ENCODE measurements at regions not wholly inside any gene's neighbourhood (a gene's known extent, or its start where the extent isn't known, plus 50 kb on each side); places are given as distances from the start of the nearest gene placed in this dataset.
"Not testable (repeated sequence)": the region's sequence is repeated elsewhere in the genome, so short reads cannot be mapped to it uniquely, and the experiment has no call there.

GRCh38 chr1:79519084-79519760, 512.7 kb upstream of the ADGRL4 start:
- no peak for DNase-seq (ENCODE audit: low spot score)

GRCh38 chr1:79517470-79518224, 511.1 kb upstream of the ADGRL4 start:
- no peak for DNase-seq (ENCODE audit: low spot score)

GRCh38 chr1:79507770-79508169, 501.2 kb upstream of the ADGRL4 start:
- DNase-seq (ENCODE audit: low spot score) = no peak

GRCh38 chr1:79501153-79501552, 494.6 kb upstream of the ADGRL4 start:
- no peak for DNase-seq (ENCODE audit: low spot score)

DNA sequence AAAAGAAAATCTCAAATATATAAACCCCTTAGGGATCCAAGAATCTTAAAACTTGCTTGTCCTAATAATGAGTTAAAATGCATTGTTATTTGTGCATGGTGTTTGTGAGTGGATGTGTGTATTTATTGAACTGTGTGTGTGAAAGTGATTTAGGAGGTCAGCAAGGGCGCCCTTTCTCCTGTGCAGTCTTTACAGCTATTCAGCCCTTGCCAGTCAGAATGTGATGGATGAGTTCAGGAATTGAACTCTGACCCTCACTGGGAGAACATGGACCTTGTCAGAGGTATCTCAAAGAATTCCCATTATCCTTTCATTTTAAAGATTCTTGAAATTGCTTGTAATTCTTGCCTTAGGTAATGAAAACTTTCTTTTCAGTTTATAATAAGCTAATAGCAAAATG, 493.0 kb upstream of the ADGRL4 start:
- DNase-seq (ENCODE audit: low spot score) = no peak

GRCh38 chr1:79497193-79497773, 490.8 kb upstream of the ADGRL4 start:
- peak; percentile 48 for DNase-seq (ENCODE audit: low spot score)

DNA sequence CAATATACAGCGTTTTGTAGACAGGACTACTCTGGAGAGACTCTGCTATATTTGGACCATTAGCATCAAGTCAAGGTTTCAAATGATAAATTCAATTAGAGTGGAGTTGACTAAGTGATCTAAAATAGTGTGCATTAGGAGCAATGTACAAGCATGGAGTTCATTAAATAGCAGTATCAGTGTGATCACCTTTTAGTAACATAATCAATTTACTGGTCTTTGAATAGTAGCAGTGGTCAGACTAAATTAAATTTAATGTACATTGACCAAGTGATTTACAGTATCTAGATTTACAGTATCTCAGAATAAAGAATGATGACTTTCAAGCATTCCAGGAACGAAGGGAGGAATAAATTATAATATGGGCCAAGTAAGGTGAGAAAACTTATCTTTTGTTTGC, 489.6 kb upstream of the ADGRL4 start:
- DNase-seq (ENCODE audit: low spot score) = no peak

- DNase-seq (ENCODE audit: low spot score) = not testable (repeated sequence)
Measured at GRCh38 chr1:79493702-79494101, 487.2 kb upstream of the ADGRL4 start.

- not testable (repeated sequence) for DNase-seq (ENCODE audit: low spot score)
Measured at GRCh38 chr1:79488572-79489121, 482.1 kb upstream of the ADGRL4 start.

DNA sequence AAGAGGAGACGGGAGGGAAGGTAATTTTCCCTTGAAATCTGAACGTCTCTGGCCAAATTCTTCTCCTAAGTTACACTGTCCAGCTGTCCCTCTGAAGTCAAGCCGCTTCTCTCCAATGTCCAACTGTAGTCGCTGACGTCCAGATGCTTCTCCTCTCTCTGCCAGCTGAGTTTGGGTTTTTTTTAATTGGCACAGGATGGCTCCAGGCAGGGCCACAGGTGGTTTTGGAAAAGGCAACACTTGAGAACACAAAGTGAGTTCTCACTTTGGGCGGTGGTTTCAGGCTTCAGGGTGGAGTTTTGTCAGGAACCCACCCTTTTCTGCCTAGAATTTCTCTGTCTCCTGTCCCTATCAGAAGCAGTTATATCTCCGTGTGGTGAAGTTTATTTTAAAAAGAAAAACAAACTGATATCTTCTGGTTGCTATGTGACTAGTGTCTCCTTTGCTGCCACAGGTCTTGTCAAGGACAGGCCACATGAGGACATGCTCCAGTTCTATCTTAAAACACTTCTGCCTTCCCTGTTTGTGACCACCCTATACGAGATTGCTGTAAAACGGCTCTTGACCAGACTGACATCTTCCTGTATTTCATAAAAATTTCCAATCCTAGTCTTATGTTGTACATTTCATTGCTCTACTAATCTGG, 472.3 kb upstream of the ADGRL4 start:
- no peak for DNase-seq (ENCODE audit: low spot score)

- no peak for DNase-seq (ENCODE audit: low spot score)
Measured at GRCh38 chr1:79478160-79478559, 471.6 kb upstream of the ADGRL4 start.

- no peak for DNase-seq (ENCODE audit: low spot score)
Measured at GRCh38 chr1:79472067-79472656, 465.6 kb upstream of the ADGRL4 start.

DNA sequence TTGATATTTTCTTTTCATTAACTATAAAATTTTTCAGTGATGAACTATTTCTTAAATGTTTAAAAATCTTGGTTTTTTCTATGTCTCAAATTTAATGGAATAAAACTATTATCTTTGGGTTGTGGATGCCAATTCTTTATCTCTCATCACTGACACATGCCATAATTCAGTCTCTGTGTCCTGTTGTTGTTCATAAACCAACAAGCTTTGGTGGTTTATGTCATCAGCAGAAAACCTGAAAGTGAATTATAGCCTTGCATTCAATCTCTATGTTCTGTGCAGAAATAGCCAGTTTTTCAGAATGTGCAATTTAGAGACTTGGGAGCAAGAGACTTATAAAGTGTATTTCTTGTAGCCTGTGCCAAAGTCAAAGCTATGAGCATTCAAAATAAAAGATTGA, 462.6 kb upstream of the ADGRL4 start:
- no peak for DNase-seq (ENCODE audit: low spot score)

GRCh38 chr1:79460773-79461436, 454.4 kb upstream of the ADGRL4 start:
- no peak for DNase-seq (ENCODE audit: low spot score)

DNA sequence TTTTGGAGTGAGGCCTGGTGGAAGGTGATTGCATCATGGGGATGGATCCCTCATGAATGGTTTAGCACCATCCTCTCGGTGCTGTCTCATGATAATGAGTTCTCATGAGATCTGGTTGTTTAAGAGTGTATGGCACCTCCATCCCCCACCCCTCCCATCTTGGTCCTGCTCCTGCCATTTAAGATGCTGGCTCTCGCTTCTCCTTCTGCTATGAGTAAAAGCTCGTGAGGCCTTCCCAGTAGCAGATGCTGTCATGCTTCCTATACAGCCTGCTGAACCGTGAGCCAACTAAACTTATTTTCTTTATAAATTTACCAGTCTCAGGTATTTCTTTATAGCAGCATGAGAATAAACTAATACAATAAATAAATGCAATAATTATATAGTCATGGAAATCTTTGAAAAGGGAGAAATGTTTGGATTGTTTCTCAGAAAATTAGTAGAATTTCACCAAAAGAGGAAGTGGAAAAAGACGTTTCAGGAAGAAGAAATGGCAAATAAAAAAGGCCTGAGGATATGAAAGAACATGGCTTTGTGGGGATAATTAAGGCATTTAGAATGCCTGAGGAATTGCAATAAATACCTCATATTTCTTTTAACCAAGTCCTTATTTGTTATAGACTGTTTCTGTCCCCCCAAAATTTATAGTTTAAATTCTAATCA, 451.2 kb upstream of the ADGRL4 start:
- DNase-seq (ENCODE audit: low spot score) = no peak

GRCh38 chr1:79448426-79448825, 441.9 kb upstream of the ADGRL4 start:
- DNase-seq (ENCODE audit: low spot score) = no peak

- no peak for DNase-seq (ENCODE audit: low spot score)
Measured at GRCh38 chr1:79441238-79441637, 434.7 kb upstream of the ADGRL4 start.

DNA sequence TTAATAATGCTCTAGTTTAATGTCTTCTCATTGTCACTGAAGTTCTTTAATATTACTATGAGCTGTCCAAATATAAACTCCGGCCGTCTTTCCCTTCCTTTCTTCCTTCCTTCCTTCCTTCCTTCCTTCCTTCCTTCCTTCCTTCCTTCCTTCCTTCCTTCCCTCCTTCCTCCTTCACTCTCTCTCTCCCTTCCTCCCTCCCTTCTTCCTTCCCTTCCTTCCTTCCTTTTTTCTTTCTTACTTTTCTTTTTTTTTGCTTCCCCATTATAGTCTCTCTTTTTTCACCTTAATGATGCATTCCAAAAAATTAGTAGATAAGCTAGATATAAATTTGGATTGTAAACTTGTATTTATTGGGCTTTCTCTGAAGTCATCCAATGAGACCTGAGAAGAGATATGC, 431.0 kb upstream of the ADGRL4 start:
- DNase-seq (ENCODE audit: low spot score) = no peak

GRCh38 chr1:79431340-79431739, 424.8 kb upstream of the ADGRL4 start:
- no peak for DNase-seq (ENCODE audit: low spot score)

DNA sequence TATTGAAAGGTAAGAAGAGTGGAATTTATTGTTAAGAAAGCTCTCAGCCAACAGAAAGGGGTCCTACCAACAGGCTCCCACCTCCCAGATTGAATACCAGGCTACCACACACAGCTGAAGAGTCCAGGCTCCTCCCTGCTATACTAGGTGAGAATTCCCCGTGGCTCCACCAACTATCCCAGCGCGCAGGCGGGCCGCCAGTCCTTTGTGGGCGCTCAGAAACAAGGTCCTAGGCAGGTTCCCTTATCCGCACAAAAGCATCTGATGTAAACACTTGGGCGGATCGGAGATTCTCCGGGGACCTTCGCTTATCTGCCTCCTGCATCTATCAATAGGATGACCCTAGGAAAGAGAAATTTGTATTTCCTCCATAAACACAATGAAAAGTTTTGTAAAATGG, 423.9 kb upstream of the ADGRL4 start:
- no peak for DNase-seq (ENCODE audit: low spot score)

- DNase-seq (ENCODE audit: low spot score) = no peak
Measured at GRCh38 chr1:79422726-79423125, 416.2 kb upstream of the ADGRL4 start.
